HAP-1 (cell line): ENCODE measurements at regions not wholly inside any gene's neighbourhood (a gene's known extent, or its start where the extent isn't known, plus 50 kb on each side); places are given as distances from the start of the nearest gene placed in this dataset.

ENCODE experiments used
- DNase-seq, 2 experiments: peaks; one replicate each; pipeline ENCODE4 v3.0.0-alpha.2; 2016 to 2020; ENCODE audit warnings: low spot score in 2 of 2
- H3K27me3 ChIP-seq: fragments of 250-450 bp; sonication (Bioruptor Pico); 2 replicates; pipeline ENCODE4 v1.5.1; 2020; ENCODE audit warnings: low read depth, mild to moderate bottlenecking, moderate library complexity
- H3K36me3 ChIP-seq: fragments of 250-450 bp; sonication (Bioruptor Pico); replicated peaks from 2 replicates; pipeline ENCODE4 v1.5.1; 2020; ENCODE audit warnings: mild to moderate bottlenecking
- H3K4me1 ChIP-seq: fragments of 250-450 bp; sonication (Bioruptor Pico); 2 replicates; pipeline ENCODE4 v1.5.1; 2020; ENCODE audit warnings: mild to moderate bottlenecking
- H3K4me3 ChIP-seq: fragments of 250-450 bp; sonication (Bioruptor Pico); 2 replicates; pipeline ENCODE4 v1.5.1; 2020; ENCODE audit warnings: mild to moderate bottlenecking, moderate library complexity
- H3K9me3 ChIP-seq: fragments of 250-450 bp; sonication (Bioruptor Pico); 2 replicates; pipeline ENCODE4 v1.5.1; 2020; ENCODE audit warnings: mild to moderate bottlenecking, moderate library complexity
- in situ Hi-C: fragments of 300-500 bp; cut with MboI; formaldehyde crosslinking; loops from 3 replicates; pipeline ENCODE4 v1.14.3; 2020; ENCODE audit warnings: low sequenced_read_pairs, inconsistent platforms, mixed read lengths

DNA sequence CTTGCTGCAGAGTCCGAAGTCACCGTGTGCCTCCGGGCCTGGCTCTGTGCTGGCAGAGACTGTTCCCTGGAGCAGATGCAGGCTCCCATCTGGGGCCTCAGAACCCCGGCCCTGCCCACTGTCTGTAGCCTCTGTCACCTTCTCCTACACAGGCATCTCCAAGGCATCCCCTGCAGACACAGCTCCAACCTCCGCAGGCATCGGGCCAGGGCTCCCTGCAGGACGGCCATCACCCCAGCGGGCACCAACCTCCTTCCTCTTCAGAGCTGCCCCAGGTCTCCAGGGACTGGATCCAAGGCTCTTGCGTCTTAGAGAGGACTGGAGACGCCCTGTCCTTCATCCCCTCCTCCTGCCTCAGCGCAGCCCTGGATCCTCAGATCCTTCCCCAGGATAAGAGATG is 69.9 kb upstream of the MYL10 start:
- H3K27me3 ChIP-seq = no peaks in the 10 kb centered on the region
- H3K4me3 ChIP-seq = no peak overlapping the region
- no peaks in the 10 kb centered on the region for H3K4me1 ChIP-seq
- DNase-seq = no peak
- H3K9me3 ChIP-seq = no peaks in the 10 kb centered on the region
- no peaks in the 10 kb centered on the region for H3K36me3 ChIP-seq
- in situ Hi-C loops = no loop called here

DNA sequence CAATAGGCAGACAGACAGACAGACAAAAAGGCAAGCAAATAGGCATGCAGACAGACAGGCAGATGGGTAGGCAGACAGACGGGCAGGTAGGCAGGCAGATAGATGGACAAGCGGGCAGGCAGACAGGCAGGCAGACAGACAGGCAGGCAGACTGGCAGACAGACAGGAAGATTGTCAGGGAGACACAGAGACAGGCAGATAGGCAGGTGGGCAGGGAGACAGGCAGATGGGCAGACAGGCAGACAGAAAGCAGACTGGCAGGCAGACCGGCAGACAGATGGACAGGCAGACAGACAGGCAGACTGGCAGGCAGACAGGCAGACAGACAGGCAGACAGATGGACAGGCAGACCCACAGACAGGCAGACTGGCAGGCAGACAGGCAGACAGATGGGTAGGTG is 70.3 kb upstream of the MYL10 start:
- Histone ChIP-seq H3K27me3 (no peaks in the 10 kb centered on the region), H3K9me3 (no peaks in the 10 kb centered on the region), H3K36me3 (no peaks in the 10 kb centered on the region), H3K4me1 (no peaks in the 10 kb centered on the region), H3K4me3 (no peak overlapping the region)
- in situ Hi-C loops = no loop called here
- DNase-seq = no peak

GRCh38 chr7:101699881-101700823 is 71.1 kb upstream of the MYL10 start:
- H3K27me3 ChIP-seq = no peaks in the 10 kb centered on the region
- in situ Hi-C loops = no loop called here
- no peaks in the 10 kb centered on the region for H3K36me3 ChIP-seq

GRCh38 chr7:101701153-101701794 is 72.2 kb upstream of the MYL10 start:
- in situ Hi-C loops = no loop called here
- H3K9me3 ChIP-seq = no peaks in the 10 kb centered on the region
- no peaks in the 10 kb centered on the region for H3K27me3 ChIP-seq
- DNase-seq = no peak
- H3K36me3 ChIP-seq = no peaks in the 10 kb centered on the region
- no peaks in the 10 kb centered on the region for H3K4me1 ChIP-seq
- no peak overlapping the region for H3K4me3 ChIP-seq

More at GRCh38 chr7:101699881-101700823, 71.1 kb upstream of the MYL10 start:
- no peak for DNase-seq
- Histone ChIP-seq H3K4me1 (no peaks in the 10 kb centered on the region), H3K9me3 (no peaks in the 10 kb centered on the region), H3K4me3 (no peak overlapping the region)

GRCh38 chr7:101702362-101702850 is 73.3 kb upstream of the MYL10 start:
- H3K4me3 ChIP-seq = no peak overlapping the region
- DNase-seq = no peak
- no peaks in the 10 kb centered on the region for H3K27me3 ChIP-seq
- no peaks in the 10 kb centered on the region for H3K4me1 ChIP-seq
- H3K9me3 ChIP-seq = no peaks in the 10 kb centered on the region
- no peaks in the 10 kb centered on the region for H3K36me3 ChIP-seq
- in situ Hi-C loops = no loop called here

DNA sequence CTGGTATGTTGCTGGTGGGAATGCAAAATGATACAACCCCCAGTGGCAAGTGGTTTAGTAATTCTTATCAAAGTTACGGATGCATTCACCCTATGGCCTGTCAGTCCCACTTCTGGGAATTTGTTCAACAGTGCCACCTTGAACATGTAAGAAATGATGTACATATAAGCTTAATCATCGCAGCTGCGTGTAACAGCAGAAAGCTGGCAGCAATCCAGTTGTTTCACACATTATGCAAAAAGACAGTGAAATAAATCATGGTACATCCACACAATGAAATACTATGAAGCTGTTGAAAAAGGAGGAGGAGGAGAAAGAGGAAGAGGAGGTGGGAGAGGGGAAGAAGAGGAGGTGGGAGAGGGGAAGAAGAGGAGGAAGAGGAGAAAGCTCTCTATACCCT is 76.2 kb upstream of the MYL10 start:
- H3K36me3 ChIP-seq = no peaks in the 10 kb centered on the region
- no peaks in the 10 kb centered on the region for H3K9me3 ChIP-seq
- in situ Hi-C loops = no loop called here
- DNase-seq = no peak
- no peak overlapping the region for H3K4me3 ChIP-seq
- H3K27me3 ChIP-seq = no peaks in the 10 kb centered on the region
- no peaks in the 10 kb centered on the region for H3K4me1 ChIP-seq

GRCh38 chr7:101707587-101707986 is 78.5 kb upstream of the MYL10 start:
- in situ Hi-C loops = no loop called here
- no peak for DNase-seq
- no peaks in the 10 kb centered on the region for H3K36me3 ChIP-seq

GRCh38 chr7:101708223-101708622 is 79.1 kb upstream of the MYL10 start:
- H3K36me3 ChIP-seq = no peaks in the 10 kb centered on the region
- H3K27me3 ChIP-seq = no peaks in the 10 kb centered on the region
- DNase-seq = no peak
- H3K4me1 ChIP-seq = no peaks in the 10 kb centered on the region
- in situ Hi-C loops = no loop called here
- H3K9me3 ChIP-seq = no peaks in the 10 kb centered on the region
- no peak overlapping the region for H3K4me3 ChIP-seq

More at GRCh38 chr7:101707587-101707986, 78.5 kb upstream of the MYL10 start:
- Histone ChIP-seq H3K27me3 (no peaks in the 10 kb centered on the region), H3K4me1 (no peaks in the 10 kb centered on the region), H3K4me3 (no peak overlapping the region), H3K9me3 (no peaks in the 10 kb centered on the region)

- Histone ChIP-seq H3K27me3 (no peaks in the 10 kb centered on the region), H3K4me1 (no peaks in the 10 kb centered on the region), H3K36me3 (no peaks in the 10 kb centered on the region), H3K9me3 (no peaks in the 10 kb centered on the region), H3K4me3 (no peak overlapping the region)
- in situ Hi-C loops = no loop called here
- no peak for DNase-seq
These were observed 83.6 kb upstream of the MYL10 start for GRCh38 chr7:101712652-101713051.

DNA sequence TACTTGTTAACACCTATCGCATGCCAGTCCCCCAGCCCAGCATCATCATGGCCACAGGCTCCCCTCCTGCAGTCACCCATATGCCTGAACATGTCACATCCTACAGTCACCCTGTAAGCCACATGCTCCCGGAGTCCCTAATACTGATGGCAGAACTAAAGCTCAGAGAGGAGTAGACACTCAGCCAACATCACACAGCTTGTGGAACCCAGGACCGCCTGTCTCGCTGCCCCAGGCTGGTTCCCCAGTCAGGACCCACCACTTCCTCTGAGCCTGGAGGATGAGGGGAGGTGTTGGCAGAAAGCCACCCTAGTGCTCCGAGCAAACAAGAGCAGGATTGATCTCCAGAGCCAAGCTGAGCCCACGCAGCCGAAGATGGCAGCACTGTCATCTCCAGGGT is 85.0 kb upstream of the MYL10 start:
- Histone ChIP-seq H3K27me3 (no peaks in the 10 kb centered on the region), H3K4me3 (no peak overlapping the region), H3K36me3 (no peaks in the 10 kb centered on the region), H3K4me1 (no peaks in the 10 kb centered on the region), H3K9me3 (no peaks in the 10 kb centered on the region)
- in situ Hi-C loops = no loop called here
- no peak for DNase-seq

GRCh38 chr7:101717628-101718357 is 88.7 kb upstream of the MYL10 start:
- in situ Hi-C loops = no loop called here
- H3K27me3 ChIP-seq = no peaks in the 10 kb centered on the region
- H3K4me3 ChIP-seq = no peak overlapping the region
- H3K36me3 ChIP-seq = no peaks in the 10 kb centered on the region
- H3K9me3 ChIP-seq = no peaks in the 10 kb centered on the region
- DNase-seq = no peak
- H3K4me1 ChIP-seq = no peaks in the 10 kb centered on the region

DNA sequence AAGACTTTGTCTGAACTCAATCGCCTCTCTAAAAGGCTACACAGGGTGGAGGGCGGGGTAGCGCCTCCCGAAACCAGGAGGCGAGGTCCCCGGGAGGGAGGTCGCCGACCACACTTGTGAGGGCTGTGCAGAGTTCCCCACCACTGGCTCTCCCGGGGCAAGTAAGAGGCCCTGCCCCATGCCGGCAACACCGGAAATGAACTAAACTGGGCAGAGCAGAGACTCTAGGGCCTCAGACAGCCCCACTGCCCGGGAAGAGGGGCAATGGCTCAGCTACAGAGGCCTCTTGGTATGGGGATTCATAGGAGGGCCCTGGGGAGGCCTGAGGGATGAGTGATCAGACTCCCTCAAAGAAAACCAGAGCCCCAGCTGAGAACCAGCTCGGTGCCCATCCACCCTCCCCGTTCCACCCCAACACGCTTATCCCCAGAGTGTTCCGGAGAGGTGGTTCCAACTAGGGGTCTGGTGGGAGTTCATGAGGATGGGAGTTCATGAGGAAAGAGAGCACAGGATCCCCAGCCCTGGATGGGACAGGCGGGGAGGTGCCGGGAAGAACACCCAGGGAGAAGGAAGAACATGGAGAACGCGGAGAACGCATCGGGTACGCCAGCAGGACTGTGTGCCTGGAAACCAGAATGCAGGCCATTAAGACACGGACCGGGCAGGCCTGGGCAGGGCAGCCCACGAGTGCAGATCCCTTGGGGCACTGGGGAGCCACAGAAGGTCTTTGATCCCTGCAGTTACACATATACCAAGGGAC is 89.4 kb upstream of the MYL10 start:
- Histone ChIP-seq H3K4me1 (no peaks in the 10 kb centered on the region), H3K36me3 (no peaks in the 10 kb centered on the region)

DNA sequence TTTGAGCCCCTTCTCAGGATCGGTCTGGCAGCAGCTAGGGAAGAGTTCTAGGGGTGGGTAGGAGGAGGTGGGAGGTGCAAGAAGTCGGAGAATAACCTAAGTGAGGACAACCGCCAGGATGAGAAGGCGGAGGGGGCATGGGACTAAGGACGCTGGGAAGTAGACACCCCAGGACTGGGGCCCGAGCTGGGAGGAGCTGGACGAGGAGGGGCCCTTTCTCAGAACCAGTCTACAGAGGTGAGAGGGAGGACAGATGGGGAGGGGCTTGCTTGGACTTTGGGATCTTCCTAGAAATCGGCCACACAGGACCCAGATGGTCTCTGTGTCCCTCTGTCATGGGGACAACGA is 90.0 kb upstream of the MYL10 start:
- Histone ChIP-seq H3K27me3 (no peaks in the 10 kb centered on the region), H3K4me1 (no peaks in the 10 kb centered on the region), H3K9me3 (peaks cover 4% of the 10 kb centered on the region; the same call in 1 of the 2 replicates), H3K36me3 (no peaks in the 10 kb centered on the region), H3K4me3 (no peak overlapping the region)
- in situ Hi-C loops = no loop called here
- no peak for DNase-seq

More for the DNA sequence above, 89.4 kb upstream of the MYL10 start:
- H3K9me3 ChIP-seq = no peaks in the 10 kb centered on the region
- no peak overlapping the region for H3K4me3 ChIP-seq
- in situ Hi-C loops = no loop called here
- no peak for DNase-seq
- no peaks in the 10 kb centered on the region for H3K27me3 ChIP-seq
